BJ (cell line): ENCODE measurements at regions not wholly inside any gene's neighbourhood (a gene's known extent, or its start where the extent isn't known, plus 50 kb on each side); places are given as distances from the start of the nearest gene placed in this dataset.

Source experiments
- CTCF ChIA-PET: fragments of 350-600 bp; formaldehyde crosslinking; extraction: SDS; loops from one replicate; lab custom pipeline; 2021; ENCODE audit warnings: antibody characterized with exemption, inconsistent platforms; lab: Yijun Ruan, JAX
- POLR2A ChIA-PET: fragments of 300-600 bp; sonication (Branson Sonifier 250); formaldehyde crosslinking; extraction: SDS; loops from one replicate; lab custom pipeline; 2021; ENCODE audit warnings: antibody characterized with exemption; lab: Charles Lee
- DNase-seq: peaks from one replicate; pipeline ENCODE4 v3.0.0-alpha.2; 2011; ENCODE audit warnings: low read depth
- H3K27me3 ChIP-seq: 2 replicates; pipeline ENCODE4 v1.6.0; 2011; ENCODE audit warnings: low read length; ENCODE audit not compliant: control insufficient read depth, insufficient read depth
- H3K36me3 ChIP-seq: 2 replicates; pipeline ENCODE4 v1.5.1; 2011; ENCODE audit warnings: low read length; ENCODE audit not compliant: control insufficient read depth, insufficient read depth
- H3K4me3 ChIP-seq: 2 replicates; pipeline ENCODE4 v1.5.1; 2011; ENCODE audit warnings: low read depth, mild to moderate bottlenecking, control low read depth, low read length
- CTCF ChIP-seq: IDR thresholded peaks from 2 replicates; pipeline ENCODE4 v1.5.1; 2011; ENCODE audit warnings: low read depth, mild to moderate bottlenecking, control low read depth, inconsistent platforms, low read length, moderate library complexity; ENCODE audit not compliant: insufficient read depth

- CTCF ChIA-PET: no interaction called here
- POLR2A ChIA-PET: no interaction called here
- TF ChIP-seq CTCF: no peak
- Histone ChIP-seq H3K4me3 (no peak overlapping the region), H3K27me3 (no peaks in the 10 kb centered on the region), H3K36me3 (no peaks in the 10 kb centered on the region)
- no peak for DNase-seq
These were observed 1229.5 kb upstream of the MAP3K7 start for GRCh38 chr6:91816335-91816734.

- no peak for TF ChIP-seq CTCF
- H3K4me3 ChIP-seq: no peak overlapping the region
- ChIA-PET CTCF (no interaction called here), POLR2A (no interaction called here)
- no peaks in the 10 kb centered on the region for H3K36me3 ChIP-seq
- DNase-seq: no peak
- no peaks in the 10 kb centered on the region for H3K27me3 ChIP-seq
These were observed 1226.8 kb upstream of the MAP3K7 start for GRCh38 chr6:91813641-91814040.

GRCh38 chr6:91812596-91813274 is 1225.9 kb upstream of the MAP3K7 start:
- ChIA-PET CTCF (interaction anchor here (0.6 kb wide), 1 partner anchor 1676 kb away, joined by 3 read pairs; no protein-coding TSS in a partner anchor), POLR2A (no interaction called here)
- Histone ChIP-seq H3K27me3 (no peaks in the 10 kb centered on the region), H3K36me3 (no peaks in the 10 kb centered on the region), H3K4me3 (no peak overlapping the region)
- TF ChIP-seq CTCF: no peak
- no peak for DNase-seq

- Histone ChIP-seq H3K4me3 (no peak overlapping the region), H3K27me3 (no peaks in the 10 kb centered on the region), H3K36me3 (no peaks in the 10 kb centered on the region)
- TF ChIP-seq CTCF: no peak
- no peak for DNase-seq
- ChIA-PET CTCF (no interaction called here), POLR2A (no interaction called here)
These were observed 1218.1 kb upstream of the MAP3K7 start for GRCh38 chr6:91804981-91805380.

GRCh38 chr6:91802431-91802830 is 1215.6 kb upstream of the MAP3K7 start:
- no peak for DNase-seq
- no peaks in the 10 kb centered on the region for H3K36me3 ChIP-seq
- no peaks in the 10 kb centered on the region for H3K27me3 ChIP-seq
- CTCF ChIA-PET: no interaction called here
- POLR2A ChIA-PET: no interaction called here
- TF ChIP-seq CTCF: no peak
- no peak overlapping the region for H3K4me3 ChIP-seq
